Adrenal gland (tissue), 9 donors: ENCODE measurements at regions not wholly inside any gene's neighbourhood (a gene's known extent, or its start where the extent isn't known, plus 50 kb on each side); places are given as distances from the start of the nearest gene placed in this dataset.
"Not testable (repeated sequence)": the region's sequence is repeated elsewhere in the genome, so short reads cannot be mapped to it uniquely, and the experiment has no call there.

Experiments
- DNase-seq, 7 donors: peaks; one replicate each; pipeline ENCODE4 v3.0.0-alpha.2; 2019 to 2020
- H3K27ac ChIP-seq, 5 donors: fragments of 200-600 bp; sonication (generic) in 4 of 5; 1 replicate in 3 of 5; 2 replicates in 2 of 5; pipeline versions ENCODE4 v1.5.1 to v1.8.0; 2016 to 2020; ENCODE audit warnings: mild to moderate bottlenecking in 1 of 5
- H3K27me3 ChIP-seq: fragments of 200-600 bp; 2 replicates; pipeline ENCODE4 v1.8.0; 2021
- H3K36me3 ChIP-seq, 2 donors: fragments of 200-600 bp; replicated peaks in 1 of 2; 1 replicate in 1 of 2; 2 replicates in 1 of 2; pipeline versions ENCODE4 v1.5.1 to v1.8.0; 2018 to 2022
- H3K4me1 ChIP-seq, 2 donors: fragments of 200-600 bp; replicated peaks in 1 of 2; 1 replicate in 1 of 2; 2 replicates in 1 of 2; pipeline versions ENCODE4 v1.5.1 to v1.8.0; 2018 to 2021
- H3K4me3 ChIP-seq, 4 donors: fragments of 200-600 bp; sonication (generic) in 3 of 4; one replicate each; pipeline ENCODE4 v1.5.1; 2016 to 2018
- H3K9me3 ChIP-seq, 3 donors: fragments of 200-600 bp; sonication (generic) in 1 of 3; replicated peaks in 1 of 3; 1 replicate in 2 of 3; 2 replicates in 1 of 3; pipeline versions ENCODE4 v1.5.1 to v1.8.0; 2016 to 2021
- CTCF ChIP-seq, 6 experiments: fragments of 450-650 bp in 4 of 6; fragments of 200-600 bp in 2 of 6; sonication (generic) in 1 of 6; IDR thresholded peaks; 1 replicate in 5 of 6; 2 replicates in 1 of 6; pipeline versions ENCODE4 v1.5.1 to v1.8.0; 2016 to 2021; ENCODE audit warnings: antibody characterized with exemption in 6 of 6, mild to moderate bottlenecking in 2 of 6, moderate library complexity in 1 of 6
- POLR2A ChIP-seq, 2 donors: fragments of 450-650 bp; IDR thresholded peaks; one replicate each; pipeline ENCODE4 v1.6.1; 2017; ENCODE audit warnings: antibody characterized with exemption in 2 of 2, mild to moderate bottlenecking in 2 of 2, moderate library complexity in 1 of 2
- WGBS, 4 donors: extraction: QIAGEN DNeasy Blood & Tissue Kit in 2 of 4; methylation state at CpG; one replicate each; pipeline versions ENCODE4 v1.1.5 to v1.1.7; 2013 to 2017; 5-methylcytosine and 5-hydroxymethylcytosine counted together
- intact Hi-C, 2 donors: fragments of 100-400 bp; cut with DNase I; formaldehyde crosslinking; loops; one replicate each; pipeline versions ENCODE4 v1.14.1 to v1.15.0; 2022 to 2023
- donor health status: healthy with polysubstance abuse.
- donor health status: Bipolar disorder and iron deficiency.
- donor health status: DM: yes; HTN: yes; CAD: no.
- donor health status: DM: no; HTN: no; CAD: no.
- donor health status: DM: no; HTN: no; CAD: no.

GRCh38 chr4:77505958-77506319, 99.7 kb upstream of the CXCL13 start:
- no peak for DNase-seq
- no peaks in the 10 kb centered on the region for H3K27me3 ChIP-seq
- no peak overlapping the region for H3K4me3 ChIP-seq
- H3K36me3 ChIP-seq = no peaks in the 10 kb centered on the region
- intact Hi-C loops = no loop called here
- 79 to 86% (median 84%) methylated on average over 2 of the region's 2 CpGs for WGBS, 4 donors
- H3K27ac ChIP-seq = no peak overlapping the region
- H3K9me3 ChIP-seq = no peaks in the 10 kb centered on the region
- H3K4me1 ChIP-seq = no peaks in the 10 kb centered on the region
- TF ChIP-seq CTCF (IDR thresholded peaks at IDR 0.05) = no peak
- no peak for TF ChIP-seq POLR2A (IDR thresholded peaks at IDR 0.05)

- Histone ChIP-seq H3K36me3 (no peaks in the 10 kb centered on the region), H3K27ac (no peak overlapping the region), H3K27me3 (no peaks in the 10 kb centered on the region), H3K9me3 (no peaks in the 10 kb centered on the region), H3K4me1 (no peaks in the 10 kb centered on the region), H3K4me3 (no peak overlapping the region)
- intact Hi-C loops = no loop called here
- no peak for TF ChIP-seq CTCF (IDR thresholded peaks at IDR 0.05)
- 48 to 53% (median 51%) methylated on average over 6 of the region's 6 CpGs for WGBS, 4 donors
- DNase-seq = no peak
These were observed 95.3 kb upstream of the CXCL13 start for GRCh38 chr4:77510367-77510766.

GRCh38 chr4:77525538-77525937, 80.1 kb upstream of the CXCL13 start:
- DNase-seq = no peak
- Histone ChIP-seq H3K9me3 (no peaks in the 10 kb centered on the region), H3K36me3 (no peaks in the 10 kb centered on the region), H3K4me3 (no peak overlapping the region), H3K4me1 (no peaks in the 10 kb centered on the region), H3K27me3 (no peaks in the 10 kb centered on the region), H3K27ac (no peak overlapping the region)
- intact Hi-C loops = no loop called here
- TF ChIP-seq POLR2A (IDR thresholded peaks at IDR 0.05) = no peak
- no peak for TF ChIP-seq CTCF (IDR thresholded peaks at IDR 0.05)
- WGBS, 4 donors = 73 to 90% (median 86%) methylated on average over 1 of the region's 1 CpG

GRCh38 chr4:77527900-77528299, 77.7 kb upstream of the CXCL13 start:
- H3K36me3 ChIP-seq, intact Hi-C loops, H3K9me3 ChIP-seq, H3K4me3 ChIP-seq, H3K4me1 ChIP-seq, H3K27me3 ChIP-seq, DNase-seq, H3K27ac ChIP-seq: not testable (repeated sequence)
- WGBS, 4 donors = 84 to 95% (median 93%) methylated on average over 3 of the region's 3 CpGs

- no peak for TF ChIP-seq CTCF (IDR thresholded peaks at IDR 0.05)
- TF ChIP-seq POLR2A (IDR thresholded peaks at IDR 0.05) = no peak
- intact Hi-C loops = no loop called here
- H3K4me1 ChIP-seq = peaks cover 5 to 8% of the 10 kb centered on the region in 2 donors
- no peak overlapping the region for H3K27ac ChIP-seq
- no peaks in the 10 kb centered on the region for H3K9me3 ChIP-seq
- DNase-seq = no peak
- H3K27me3 ChIP-seq = no peaks in the 10 kb centered on the region
- no peaks in the 10 kb centered on the region for H3K36me3 ChIP-seq
- no peak overlapping the region for H3K4me3 ChIP-seq
These were observed 67.5 kb upstream of the CXCL13 start for GRCh38 chr4:77538144-77538543.
